Liver (tissue), 8 donors: ENCODE measurements at regions not wholly inside any gene's neighbourhood (a gene's known extent, or its start where the extent isn't known, plus 50 kb on each side); places are given as distances from the start of the nearest gene placed in this dataset.

ENCODE experiments used
- DNase-seq: peaks from one replicate; pipeline ENCODE4 v3.0.0-alpha.2; 2017; ENCODE audit warnings: low spot score
- H3K27ac ChIP-seq, 2 donors: one replicate each; pipeline ENCODE4 v1.7.0; 2013; ENCODE audit warnings: inconsistent platforms in 2 of 2, low read length in 2 of 2, control low read depth in 1 of 2, low read depth in 1 of 2, mild to moderate bottlenecking in 1 of 2
- H3K27me3 ChIP-seq, 4 donors: one replicate each; pipeline versions ENCODE4 v1.6.1 to v1.7.0; 2013; ENCODE audit warnings: low read length in 3 of 4, inconsistent platforms in 1 of 4, mild to moderate bottlenecking in 1 of 4, moderate library complexity in 1 of 4; ENCODE audit not compliant: control insufficient read depth in 4 of 4, insufficient read depth in 4 of 4
- H3K36me3 ChIP-seq, 4 donors: one replicate each; pipeline versions ENCODE4 v1.6.1 to v1.7.0; 2013; ENCODE audit warnings: low read length in 3 of 4, mild to moderate bottlenecking in 3 of 4, low read depth in 1 of 4, moderate library complexity in 1 of 4; ENCODE audit not compliant: control insufficient read depth in 4 of 4, insufficient read depth in 3 of 4
- H3K4me1 ChIP-seq, 4 donors: one replicate each; pipeline versions ENCODE4 v1.6.1 to v1.7.0; 2013; ENCODE audit warnings: low read length in 3 of 4, mild to moderate bottlenecking in 3 of 4, moderate library complexity in 1 of 4; ENCODE audit not compliant: control insufficient read depth in 4 of 4, insufficient read depth in 4 of 4
- H3K4me3 ChIP-seq, 3 donors: one replicate each; pipeline versions ENCODE4 v1.6.1 to v1.7.0; 2013; ENCODE audit warnings: low read length in 3 of 3, control low read depth in 1 of 3, low read depth in 1 of 3, mild to moderate bottlenecking in 1 of 3
- H3K9ac ChIP-seq, 2 donors: one replicate each; pipeline ENCODE4 v1.7.0; 2013; ENCODE audit warnings: low read length in 2 of 2, mild to moderate bottlenecking in 2 of 2, moderate library complexity in 2 of 2, control low read depth in 1 of 2, low read depth in 1 of 2
- H3K9me3 ChIP-seq, 4 donors: one replicate each; pipeline versions ENCODE4 v1.6.1 to v1.7.0; 2013; ENCODE audit warnings: low read length in 3 of 4; ENCODE audit not compliant: control insufficient read depth in 4 of 4
- EGR1 ChIP-seq, 2 donors: IDR thresholded peaks; 2 replicates each; pipeline ENCODE4 v1.6.1; 2016 to 2018; ENCODE audit warnings: antibody characterized with exemption in 2 of 2, low read depth in 2 of 2
- FOXA1 ChIP-seq: IDR thresholded peaks from 2 replicates; pipeline ENCODE4 v1.6.1; 2016; ENCODE audit warnings: antibody characterized with exemption
- FOXA2 ChIP-seq: IDR thresholded peaks from 2 replicates; pipeline ENCODE4 v1.6.1; 2016; ENCODE audit warnings: antibody characterized with exemption
- GABPA ChIP-seq, 2 donors: IDR thresholded peaks in 1 of 2; conservative IDR thresholded peaks in 1 of 2; 2 replicates each; pipeline ENCODE4 v1.6.1; 2016; ENCODE audit warnings: antibody characterized with exemption in 2 of 2, mild to moderate bottlenecking in 1 of 2, moderate library complexity in 1 of 2
- HNF4A ChIP-seq, 2 donors: conservative IDR thresholded peaks; 2 replicates each; pipeline ENCODE4 v1.6.1; 2016; ENCODE audit warnings: antibody characterized with exemption in 2 of 2, mild to moderate bottlenecking in 2 of 2
- HNF4G ChIP-seq: IDR thresholded peaks from 2 replicates; pipeline ENCODE4 v1.6.1; 2016; ENCODE audit warnings: antibody characterized with exemption
- JUND ChIP-seq, 2 donors: IDR thresholded peaks; 2 replicates each; pipeline ENCODE4 v1.6.1; 2016; ENCODE audit warnings: antibody characterized with exemption in 2 of 2
- NR2F2 ChIP-seq: IDR thresholded peaks from 2 replicates; pipeline ENCODE4 v1.6.1; 2016; ENCODE audit warnings: antibody characterized with exemption
- RAD21 ChIP-seq, 2 donors: IDR thresholded peaks; 2 replicates each; pipeline ENCODE4 v1.6.1; 2016; ENCODE audit warnings: antibody characterized with exemption in 2 of 2, mild to moderate bottlenecking in 2 of 2
- RXRA ChIP-seq, 2 donors: IDR thresholded peaks; 2 replicates each; pipeline ENCODE4 v1.6.1; 2017 to 2018; ENCODE audit warnings: antibody characterized with exemption in 2 of 2, mild to moderate bottlenecking in 1 of 2
- SP1 ChIP-seq: IDR thresholded peaks from 2 replicates; pipeline ENCODE4 v1.6.1; 2018; ENCODE audit warnings: antibody characterized with exemption, mild to moderate bottlenecking
- TAF1 ChIP-seq: conservative IDR thresholded peaks from 2 replicates; pipeline ENCODE4 v1.6.1; 2016; ENCODE audit warnings: antibody characterized with exemption, mild to moderate bottlenecking
- YY1 ChIP-seq: IDR thresholded peaks from 2 replicates; pipeline ENCODE4 v1.6.1; 2016; ENCODE audit warnings: antibody characterized with exemption, mild to moderate bottlenecking
- WGBS: extraction: QIAGEN DNeasy Blood & Tissue Kit; methylation state at CpG from one replicate; pipeline ENCODE4 v1.1.7; 2013; 5-methylcytosine and 5-hydroxymethylcytosine counted together
- TF ChIP-seq, protein P1 (sequence below): IDR thresholded peaks from 2 replicates; pipeline ENCODE4 v1.6.1; 2016; ENCODE audit warnings: antibody characterized with exemption, mild to moderate bottlenecking
- TF ChIP-seq, protein P2 (sequence below): IDR thresholded peaks from 2 replicates; pipeline ENCODE4 v1.6.1; 2016; ENCODE audit warnings: antibody characterized with exemption
- TF ChIP-seq, protein P3 (sequence below): fragments of 150-350 bp; IDR thresholded peaks from 2 replicates; pipeline ENCODE4 v1.5.1; 2017; ENCODE audit warnings: improper control_type of control experiment, low read depth, low read length; ENCODE audit not compliant: missing input control
- TF ChIP-seq, protein P4 (sequence below): IDR thresholded peaks from 2 replicates; pipeline ENCODE4 v1.6.1; 2016; ENCODE audit warnings: antibody characterized with exemption
- TF ChIP-seq, protein P5 (sequence below): IDR thresholded peaks from 2 replicates; pipeline ENCODE4 v1.6.1; 2016; ENCODE audit warnings: antibody characterized with exemption
- donor health status: healthy.
- donor health status: healthy.
- donor health status: healthy.
- donor health status: healthy.
- donor health status: healthy.

DNA sequence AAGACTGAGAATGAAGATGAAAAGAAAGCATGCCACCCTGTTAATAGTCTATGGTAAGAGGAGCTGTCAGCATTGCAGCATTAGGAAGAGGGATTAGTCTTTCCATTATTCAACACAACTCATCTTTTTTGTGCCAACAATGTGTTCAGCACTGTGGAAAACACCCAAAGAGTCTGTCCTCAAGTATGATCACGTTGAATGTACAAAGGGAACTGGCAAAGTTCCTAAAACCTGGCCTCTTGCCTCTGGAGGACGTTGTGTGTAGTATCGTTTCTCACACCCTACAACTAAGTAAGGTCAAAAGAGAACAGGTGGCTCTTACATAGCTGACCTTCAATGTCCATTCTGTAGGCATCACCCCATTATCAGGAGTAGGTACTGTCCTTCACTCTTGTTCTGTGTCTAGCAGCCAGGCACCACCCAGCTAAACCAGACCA, 147.9 kb upstream of the THBS1 start:
- no peaks in the 10 kb centered on the region for H3K27me3 ChIP-seq
- H3K27ac ChIP-seq: no peak overlapping the region
- TF ChIP-seq, protein P1, sequence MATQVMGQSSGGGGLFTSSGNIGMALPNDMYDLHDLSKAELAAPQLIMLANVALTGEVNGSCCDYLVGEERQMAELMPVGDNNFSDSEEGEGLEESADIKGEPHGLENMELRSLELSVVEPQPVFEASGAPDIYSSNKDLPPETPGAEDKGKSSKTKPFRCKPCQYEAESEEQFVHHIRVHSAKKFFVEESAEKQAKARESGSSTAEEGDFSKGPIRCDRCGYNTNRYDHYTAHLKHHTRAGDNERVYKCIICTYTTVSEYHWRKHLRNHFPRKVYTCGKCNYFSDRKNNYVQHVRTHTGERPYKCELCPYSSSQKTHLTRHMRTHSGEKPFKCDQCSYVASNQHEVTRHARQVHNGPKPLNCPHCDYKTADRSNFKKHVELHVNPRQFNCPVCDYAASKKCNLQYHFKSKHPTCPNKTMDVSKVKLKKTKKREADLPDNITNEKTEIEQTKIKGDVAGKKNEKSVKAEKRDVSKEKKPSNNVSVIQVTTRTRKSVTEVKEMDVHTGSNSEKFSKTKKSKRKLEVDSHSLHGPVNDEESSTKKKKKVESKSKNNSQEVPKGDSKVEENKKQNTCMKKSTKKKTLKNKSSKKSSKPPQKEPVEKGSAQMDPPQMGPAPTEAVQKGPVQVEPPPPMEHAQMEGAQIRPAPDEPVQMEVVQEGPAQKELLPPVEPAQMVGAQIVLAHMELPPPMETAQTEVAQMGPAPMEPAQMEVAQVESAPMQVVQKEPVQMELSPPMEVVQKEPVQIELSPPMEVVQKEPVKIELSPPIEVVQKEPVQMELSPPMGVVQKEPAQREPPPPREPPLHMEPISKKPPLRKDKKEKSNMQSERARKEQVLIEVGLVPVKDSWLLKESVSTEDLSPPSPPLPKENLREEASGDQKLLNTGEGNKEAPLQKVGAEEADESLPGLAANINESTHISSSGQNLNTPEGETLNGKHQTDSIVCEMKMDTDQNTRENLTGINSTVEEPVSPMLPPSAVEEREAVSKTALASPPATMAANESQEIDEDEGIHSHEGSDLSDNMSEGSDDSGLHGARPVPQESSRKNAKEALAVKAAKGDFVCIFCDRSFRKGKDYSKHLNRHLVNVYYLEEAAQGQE: no peak
- TF ChIP-seq RXRA (IDR thresholded peaks at IDR 0.05) (no peak), YY1 (no peak), FOXA1 (no peak), SP1 (no peak), EGR1 (IDR thresholded peaks at IDR 0.05; ENCODE audit: low read depth in 2 of 2) (no peak), FOXA2 (no peak), TAF1 (no peak), NR2F2 (no peak), GABPA (IDR thresholded peaks at IDR 0.05 in 1 of 2, conservative IDR thresholded peaks at IDR 0.05 in 1 of 2) (no peak), HNF4A (conservative IDR thresholded peaks at IDR 0.05) (no peak), JUND (IDR thresholded peaks at IDR 0.05) (no peak), HNF4G (no peak), RAD21 (IDR thresholded peaks at IDR 0.05) (no peak)
- TF ChIP-seq, protein P2, sequence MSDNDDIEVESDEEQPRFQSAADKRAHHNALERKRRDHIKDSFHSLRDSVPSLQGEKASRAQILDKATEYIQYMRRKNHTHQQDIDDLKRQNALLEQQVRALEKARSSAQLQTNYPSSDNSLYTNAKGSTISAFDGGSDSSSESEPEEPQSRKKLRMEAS: no peak
- TF ChIP-seq, protein P3, sequence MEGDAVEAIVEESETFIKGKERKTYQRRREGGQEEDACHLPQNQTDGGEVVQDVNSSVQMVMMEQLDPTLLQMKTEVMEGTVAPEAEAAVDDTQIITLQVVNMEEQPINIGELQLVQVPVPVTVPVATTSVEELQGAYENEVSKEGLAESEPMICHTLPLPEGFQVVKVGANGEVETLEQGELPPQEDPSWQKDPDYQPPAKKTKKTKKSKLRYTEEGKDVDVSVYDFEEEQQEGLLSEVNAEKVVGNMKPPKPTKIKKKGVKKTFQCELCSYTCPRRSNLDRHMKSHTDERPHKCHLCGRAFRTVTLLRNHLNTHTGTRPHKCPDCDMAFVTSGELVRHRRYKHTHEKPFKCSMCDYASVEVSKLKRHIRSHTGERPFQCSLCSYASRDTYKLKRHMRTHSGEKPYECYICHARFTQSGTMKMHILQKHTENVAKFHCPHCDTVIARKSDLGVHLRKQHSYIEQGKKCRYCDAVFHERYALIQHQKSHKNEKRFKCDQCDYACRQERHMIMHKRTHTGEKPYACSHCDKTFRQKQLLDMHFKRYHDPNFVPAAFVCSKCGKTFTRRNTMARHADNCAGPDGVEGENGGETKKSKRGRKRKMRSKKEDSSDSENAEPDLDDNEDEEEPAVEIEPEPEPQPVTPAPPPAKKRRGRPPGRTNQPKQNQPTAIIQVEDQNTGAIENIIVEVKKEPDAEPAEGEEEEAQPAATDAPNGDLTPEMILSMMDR: no peak
- TF ChIP-seq, protein P4, sequence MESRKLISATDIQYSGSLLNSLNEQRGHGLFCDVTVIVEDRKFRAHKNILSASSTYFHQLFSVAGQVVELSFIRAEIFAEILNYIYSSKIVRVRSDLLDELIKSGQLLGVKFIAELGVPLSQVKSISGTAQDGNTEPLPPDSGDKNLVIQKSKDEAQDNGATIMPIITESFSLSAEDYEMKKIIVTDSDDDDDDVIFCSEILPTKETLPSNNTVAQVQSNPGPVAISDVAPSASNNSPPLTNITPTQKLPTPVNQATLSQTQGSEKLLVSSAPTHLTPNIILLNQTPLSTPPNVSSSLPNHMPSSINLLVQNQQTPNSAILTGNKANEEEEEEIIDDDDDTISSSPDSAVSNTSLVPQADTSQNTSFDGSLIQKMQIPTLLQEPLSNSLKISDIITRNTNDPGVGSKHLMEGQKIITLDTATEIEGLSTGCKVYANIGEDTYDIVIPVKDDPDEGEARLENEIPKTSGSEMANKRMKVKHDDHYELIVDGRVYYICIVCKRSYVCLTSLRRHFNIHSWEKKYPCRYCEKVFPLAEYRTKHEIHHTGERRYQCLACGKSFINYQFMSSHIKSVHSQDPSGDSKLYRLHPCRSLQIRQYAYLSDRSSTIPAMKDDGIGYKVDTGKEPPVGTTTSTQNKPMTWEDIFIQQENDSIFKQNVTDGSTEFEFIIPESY: no peak
- TF ChIP-seq, protein P5, sequence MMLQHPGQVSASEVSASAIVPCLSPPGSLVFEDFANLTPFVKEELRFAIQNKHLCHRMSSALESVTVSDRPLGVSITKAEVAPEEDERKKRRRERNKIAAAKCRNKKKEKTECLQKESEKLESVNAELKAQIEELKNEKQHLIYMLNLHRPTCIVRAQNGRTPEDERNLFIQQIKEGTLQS: no peak
- DNase-seq: no peak
- WGBS: 80% methylated on average over 3 of the region's 3 CpGs
- no peaks in the 10 kb centered on the region for H3K4me1 ChIP-seq
- no peak overlapping the region for H3K4me3 ChIP-seq
- no peak overlapping the region for H3K9ac ChIP-seq
- no peaks in the 10 kb centered on the region for H3K9me3 ChIP-seq
- H3K36me3 ChIP-seq: no peaks in the 10 kb centered on the region
